ENCODE measurements at regions not wholly inside any gene's neighbourhood (a gene's known extent, or its start where the extent isn't known, plus 50 kb on each side); places are given as distances from the start of the nearest gene placed in this dataset.

DNA sequence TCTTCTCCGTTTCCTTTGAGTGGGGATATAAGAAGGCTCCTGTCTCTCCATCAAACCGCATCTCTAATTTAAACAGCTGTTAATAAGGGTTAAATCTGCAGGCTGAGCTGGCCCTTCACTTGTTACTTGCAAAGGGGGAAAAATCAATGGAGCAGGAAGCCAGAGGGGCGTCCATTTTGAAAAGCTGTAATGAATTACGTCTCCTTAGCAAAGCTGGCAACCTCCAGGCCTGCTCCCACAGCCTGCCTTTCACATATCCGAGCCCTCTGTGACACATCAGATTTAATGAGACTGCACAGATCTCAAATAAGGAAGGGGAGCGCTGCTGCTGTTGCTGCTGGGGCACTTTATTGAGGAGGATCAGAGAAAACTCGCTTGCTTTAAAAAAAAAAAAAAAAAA is 320.8 kb downstream of the BLID start:
- no peak for DNase-seq (ENCODE audit: low spot score in 2 of 2, unreplicated experiment in 2 of 2)
- TF ChIP-seq, protein P1, sequence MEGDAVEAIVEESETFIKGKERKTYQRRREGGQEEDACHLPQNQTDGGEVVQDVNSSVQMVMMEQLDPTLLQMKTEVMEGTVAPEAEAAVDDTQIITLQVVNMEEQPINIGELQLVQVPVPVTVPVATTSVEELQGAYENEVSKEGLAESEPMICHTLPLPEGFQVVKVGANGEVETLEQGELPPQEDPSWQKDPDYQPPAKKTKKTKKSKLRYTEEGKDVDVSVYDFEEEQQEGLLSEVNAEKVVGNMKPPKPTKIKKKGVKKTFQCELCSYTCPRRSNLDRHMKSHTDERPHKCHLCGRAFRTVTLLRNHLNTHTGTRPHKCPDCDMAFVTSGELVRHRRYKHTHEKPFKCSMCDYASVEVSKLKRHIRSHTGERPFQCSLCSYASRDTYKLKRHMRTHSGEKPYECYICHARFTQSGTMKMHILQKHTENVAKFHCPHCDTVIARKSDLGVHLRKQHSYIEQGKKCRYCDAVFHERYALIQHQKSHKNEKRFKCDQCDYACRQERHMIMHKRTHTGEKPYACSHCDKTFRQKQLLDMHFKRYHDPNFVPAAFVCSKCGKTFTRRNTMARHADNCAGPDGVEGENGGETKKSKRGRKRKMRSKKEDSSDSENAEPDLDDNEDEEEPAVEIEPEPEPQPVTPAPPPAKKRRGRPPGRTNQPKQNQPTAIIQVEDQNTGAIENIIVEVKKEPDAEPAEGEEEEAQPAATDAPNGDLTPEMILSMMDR (IDR thresholded peaks at IDR 0.05; ENCODE audit: unreplicated experiment) = no peak
- Mint-ChIP-seq H3K4me3 (no peak overlapping the region), H3K27ac (no peak overlapping the region), H3K27me3 (ENCODE audit: low read depth) (no peaks in the 10 kb centered on the region), H3K4me1 (peaks cover 52% of the 10 kb centered on the region), H3K9me3 (peaks cover 13% of the 10 kb centered on the region), H3K36me3 (peaks cover 4% of the 10 kb centered on the region)

DNA sequence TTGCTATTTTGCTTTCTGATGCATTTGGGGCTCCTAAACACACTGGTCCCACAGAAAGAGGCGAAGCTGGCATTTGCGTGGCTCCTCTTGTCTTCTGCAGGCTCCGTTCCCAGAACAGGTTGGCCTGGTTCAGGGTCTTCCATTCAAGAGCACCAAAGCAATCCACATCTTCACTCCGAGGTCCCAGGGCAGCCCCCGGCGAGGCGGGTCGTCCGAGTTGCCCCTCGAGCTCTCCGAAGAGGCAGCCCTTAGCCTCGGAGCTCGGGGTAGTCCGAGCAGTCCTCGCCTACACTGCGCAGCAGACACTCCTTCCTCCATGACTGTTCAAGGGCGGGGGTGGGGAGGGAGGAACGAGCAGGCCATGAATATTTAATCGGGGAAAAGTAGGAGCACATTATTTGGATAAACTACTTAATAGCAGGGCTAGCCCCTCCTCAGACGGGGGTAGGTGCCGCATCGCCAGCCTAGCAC is 321.3 kb downstream of the BLID start:
- Mint-ChIP-seq H3K36me3 (peaks cover 4% of the 10 kb centered on the region), H3K27ac (no peak overlapping the region), H3K9me3 (peaks cover 13% of the 10 kb centered on the region), H3K4me1 (peaks cover 51% of the 10 kb centered on the region), H3K4me3 (no peak overlapping the region), H3K27me3 (ENCODE audit: low read depth) (no peaks in the 10 kb centered on the region)
- TF ChIP-seq, protein P1 (IDR thresholded peaks at IDR 0.05; ENCODE audit: unreplicated experiment) = no peak
- no peak for DNase-seq (ENCODE audit: low spot score in 2 of 2, unreplicated experiment in 2 of 2)

DNA sequence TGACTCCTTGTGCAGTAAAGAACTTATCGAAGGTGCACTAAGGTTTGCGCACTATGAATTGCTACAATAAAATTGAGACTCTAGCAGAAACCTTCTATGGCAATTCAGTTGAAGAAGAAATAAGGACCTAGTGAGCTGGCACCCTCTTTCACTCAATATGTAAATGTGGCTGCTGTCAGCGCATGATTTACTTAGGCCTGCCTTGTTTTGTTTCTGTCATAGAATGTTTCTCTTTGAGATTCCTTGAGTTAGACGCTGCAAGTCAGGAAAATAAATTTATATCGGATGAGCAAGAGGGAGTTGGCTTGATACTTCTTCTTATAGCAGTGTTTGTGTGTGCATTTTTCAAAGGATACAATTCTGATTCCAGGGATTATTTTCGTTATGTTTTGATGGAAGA is 322.1 kb downstream of the BLID start:
- peaks cover 4% of the 10 kb centered on the region for H3K36me3 Mint-ChIP-seq
- peaks cover 51% of the 10 kb centered on the region for H3K4me1 Mint-ChIP-seq
- peak overlapping the region; percentile 41 for H3K27ac Mint-ChIP-seq
- peaks cover 13% of the 10 kb centered on the region for H3K9me3 Mint-ChIP-seq
- H3K27me3 Mint-ChIP-seq (ENCODE audit: low read depth) = no peaks in the 10 kb centered on the region
- no peak overlapping the region for H3K4me3 Mint-ChIP-seq
- TF ChIP-seq, protein P1 (IDR thresholded peaks at IDR 0.05; ENCODE audit: unreplicated experiment) = no peak
- no peak for DNase-seq (ENCODE audit: low spot score in 2 of 2, unreplicated experiment in 2 of 2)

DNA sequence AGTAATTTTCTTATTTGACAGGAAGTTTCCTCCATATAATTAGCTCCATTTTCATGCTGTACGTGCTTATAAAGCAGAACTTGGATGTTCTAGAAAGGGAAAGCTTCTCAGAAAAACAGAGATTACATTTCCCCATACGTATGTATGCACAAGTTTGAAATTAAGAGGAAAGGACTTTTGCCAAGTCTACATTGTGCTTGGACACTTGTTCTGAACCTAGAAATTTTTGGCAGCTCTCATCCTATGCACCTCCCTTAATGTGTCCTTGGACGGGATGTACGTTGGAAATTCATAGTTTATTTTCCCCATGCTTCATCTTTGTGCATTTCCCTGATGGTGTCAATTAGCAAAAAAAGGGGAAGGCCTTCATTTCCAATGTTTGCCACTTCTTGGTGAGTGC is 322.7 kb downstream of the BLID start:
- Mint-ChIP-seq H3K36me3 (peaks cover 1% of the 10 kb centered on the region), H3K4me3 (no peak overlapping the region), H3K9me3 (peaks cover 12% of the 10 kb centered on the region), H3K27me3 (ENCODE audit: low read depth) (no peaks in the 10 kb centered on the region), H3K27ac (peak overlapping the region; percentile 58), H3K4me1 (peaks cover 48% of the 10 kb centered on the region)
- DNase-seq (ENCODE audit: low spot score in 2 of 2, unreplicated experiment in 2 of 2) = no peak
- TF ChIP-seq, protein P1 (IDR thresholded peaks at IDR 0.05; ENCODE audit: unreplicated experiment) = no peak

DNA sequence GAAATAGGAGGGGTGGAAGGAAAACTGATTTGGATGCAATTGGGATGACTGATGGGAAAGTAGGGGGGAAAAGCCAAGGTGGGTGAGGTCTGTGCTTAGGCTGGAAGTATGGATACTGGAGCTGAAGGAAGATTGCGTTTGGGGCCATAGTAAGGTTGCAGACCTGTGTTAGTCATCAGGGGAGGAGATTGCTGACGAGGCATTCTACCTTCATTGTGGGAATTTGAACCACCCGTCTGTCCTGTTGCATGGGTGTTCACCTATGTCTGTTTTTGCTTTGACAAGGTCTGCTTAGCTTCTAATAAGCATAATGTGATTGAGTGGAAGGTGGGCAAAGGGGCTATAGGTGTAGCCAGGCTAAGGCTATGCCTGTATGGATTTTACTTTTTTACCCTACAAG is 323.8 kb downstream of the BLID start:
- Mint-ChIP-seq H3K27ac (no peak overlapping the region), H3K36me3 (no peaks in the 10 kb centered on the region), H3K4me1 (peaks cover 42% of the 10 kb centered on the region), H3K9me3 (peaks cover 15% of the 10 kb centered on the region), H3K4me3 (no peak overlapping the region), H3K27me3 (ENCODE audit: low read depth) (no peaks in the 10 kb centered on the region)
- DNase-seq (ENCODE audit: low spot score in 2 of 2, unreplicated experiment in 2 of 2) = no peak
- TF ChIP-seq, protein P1 (IDR thresholded peaks at IDR 0.05; ENCODE audit: unreplicated experiment) = no peak

DNA sequence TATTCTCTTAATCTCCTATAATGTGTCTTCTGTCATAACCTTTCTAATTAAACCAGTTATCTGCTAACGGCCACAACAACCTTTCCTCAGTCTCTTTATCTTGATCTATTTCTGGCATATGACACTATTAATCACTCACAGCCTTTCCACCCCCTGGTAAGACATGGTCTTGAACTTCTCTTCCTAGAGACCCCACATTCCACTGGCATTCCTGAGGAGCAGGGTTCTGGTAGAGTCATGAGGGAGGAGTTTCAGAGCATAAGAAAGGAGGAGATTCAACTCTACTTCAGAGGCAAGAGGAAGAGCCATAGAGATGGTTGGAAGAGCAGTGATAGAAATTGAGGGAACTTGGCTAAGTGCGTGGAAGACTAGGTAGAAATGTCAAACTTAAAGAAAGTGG is 325.6 kb downstream of the BLID start:
- Mint-ChIP-seq H3K27ac (peak overlapping the region; percentile 39), H3K4me3 (no peak overlapping the region), H3K4me1 (peaks cover 36% of the 10 kb centered on the region), H3K27me3 (ENCODE audit: low read depth) (no peaks in the 10 kb centered on the region), H3K36me3 (peaks cover 10% of the 10 kb centered on the region), H3K9me3 (peaks cover 26% of the 10 kb centered on the region)
- TF ChIP-seq, protein P1 (IDR thresholded peaks at IDR 0.05; ENCODE audit: unreplicated experiment) = no peak
- DNase-seq (ENCODE audit: low spot score in 2 of 2, unreplicated experiment in 2 of 2) = no peak

Data from mesothelial cell of epicardium (in vitro differentiated cells).